ENCODE measurements at regions not wholly inside any gene's neighbourhood (a gene's known extent, or its start where the extent isn't known, plus 50 kb on each side); places are given as distances from the start of the nearest gene placed in this dataset.

GRCh38 chr2:51960281-51960680 lies 928.3 kb upstream of the NRXN1 start:
- Histone ChIP-seq H3K9me3 (ENCODE audit: low read length) (no peaks in the 10 kb centered on the region), H3K36me3 (ENCODE audit: insufficient read depth, low read length) (no peaks in the 10 kb centered on the region), H3K27me3 (ENCODE audit: insufficient read depth, low read length, poor library complexity, severe bottlenecking) (no peaks in the 10 kb centered on the region), H3K4me1 (ENCODE audit: insufficient read depth, low read length) (no peaks in the 10 kb centered on the region), H3K4me3 (ENCODE audit: low read length) (no peak overlapping the region), H3K27ac (ENCODE audit: low read depth, low read length) (no peak overlapping the region)
- H3K27ac Mint-ChIP-seq = no peak overlapping the region
- DNase-seq = no peak
- no peaks in the 10 kb centered on the region for H3K27me3 Mint-ChIP-seq
- ChIA-PET CTCF (no interaction called here), POLR2A (no interaction called here)
- H3K36me3 Mint-ChIP-seq = no peaks in the 10 kb centered on the region
- H3K4me3 Mint-ChIP-seq = no peak overlapping the region
- H3K9me3 Mint-ChIP-seq = peaks cover 0 to 19% (median under 1%) of the 10 kb centered on the region in 5 donors
- H3K4me1 Mint-ChIP-seq = no peaks in the 10 kb centered on the region

GRCh38 chr2:51959696-51960095 lies 927.8 kb upstream of the NRXN1 start:
- CTCF ChIA-PET = no interaction called here
- Mint-ChIP-seq H3K27me3 (no peaks in the 10 kb centered on the region), H3K4me3 (no peak overlapping the region), H3K27ac (no peak overlapping the region), H3K4me1 (no peaks in the 10 kb centered on the region), H3K9me3 (peaks cover 0 to 22% (median 3%) of the 10 kb centered on the region in 5 donors), H3K36me3 (no peaks in the 10 kb centered on the region)
- Histone ChIP-seq H3K27ac (ENCODE audit: low read depth, low read length) (no peak overlapping the region), H3K9me3 (ENCODE audit: low read length) (no peaks in the 10 kb centered on the region), H3K36me3 (ENCODE audit: insufficient read depth, low read length) (no peaks in the 10 kb centered on the region), H3K4me1 (ENCODE audit: insufficient read depth, low read length) (no peaks in the 10 kb centered on the region), H3K4me3 (ENCODE audit: low read length) (no peak overlapping the region), H3K27me3 (ENCODE audit: insufficient read depth, low read length, poor library complexity, severe bottlenecking) (no peaks in the 10 kb centered on the region)
- DNase-seq = no peak
- POLR2A ChIA-PET = no interaction called here

GRCh38 chr2:51953931-51954330 lies 922.0 kb upstream of the NRXN1 start:
- Mint-ChIP-seq H3K27ac (no peak overlapping the region), H3K36me3 (no peaks in the 10 kb centered on the region), H3K9me3 (peaks cover 3 to 24% (median 17%) of the 10 kb centered on the region in 5 donors), H3K4me1 (no peaks in the 10 kb centered on the region), H3K27me3 (no peaks in the 10 kb centered on the region), H3K4me3 (no peak overlapping the region)
- H3K27ac ChIP-seq (ENCODE audit: low read depth, low read length) = no peak overlapping the region
- no peaks in the 10 kb centered on the region for H3K27me3 ChIP-seq (ENCODE audit: insufficient read depth, low read length, poor library complexity, severe bottlenecking)
- no peaks in the 10 kb centered on the region for H3K36me3 ChIP-seq (ENCODE audit: insufficient read depth, low read length)
- H3K9me3 ChIP-seq (ENCODE audit: low read length) = no peaks in the 10 kb centered on the region
- H3K4me3 ChIP-seq (ENCODE audit: low read length) = no peak overlapping the region
- CTCF ChIA-PET = no interaction called here
- POLR2A ChIA-PET = no interaction called here
- no peak for DNase-seq
- H3K4me1 ChIP-seq (ENCODE audit: insufficient read depth, low read length) = no peaks in the 10 kb centered on the region

GRCh38 chr2:51921076-51921475 lies 889.1 kb upstream of the NRXN1 start:
- Mint-ChIP-seq H3K27me3 (peaks cover 0 to 2% of the 10 kb centered on the region in 2 donors), H3K27ac (no peak overlapping the region), H3K9me3 (peaks cover 4 to 17% (median 10%) of the 10 kb centered on the region in 5 donors), H3K36me3 (no peaks in the 10 kb centered on the region), H3K4me3 (no peak overlapping the region), H3K4me1 (no peaks in the 10 kb centered on the region)
- Histone ChIP-seq H3K9me3 (ENCODE audit: low read length) (no peaks in the 10 kb centered on the region), H3K4me3 (ENCODE audit: low read length) (no peak overlapping the region), H3K36me3 (ENCODE audit: insufficient read depth, low read length) (no peaks in the 10 kb centered on the region), H3K27me3 (ENCODE audit: insufficient read depth, low read length, poor library complexity, severe bottlenecking) (no peaks in the 10 kb centered on the region), H3K27ac (ENCODE audit: low read depth, low read length) (no peak overlapping the region), H3K4me1 (ENCODE audit: insufficient read depth, low read length) (no peaks in the 10 kb centered on the region)
- DNase-seq = no peak
- CTCF ChIA-PET = no interaction called here
- POLR2A ChIA-PET = no interaction called here

- no peaks in the 10 kb centered on the region for H3K36me3 ChIP-seq (ENCODE audit: insufficient read depth, low read length)
- H3K36me3 Mint-ChIP-seq = no peaks in the 10 kb centered on the region
- H3K27ac Mint-ChIP-seq = no peak overlapping the region
- no peak overlapping the region for H3K27ac ChIP-seq (ENCODE audit: low read depth, low read length)
- H3K4me3 Mint-ChIP-seq = no peak overlapping the region
- CTCF ChIA-PET = no interaction called here
- H3K4me3 ChIP-seq (ENCODE audit: low read length) = no peak overlapping the region
- peaks cover 0 to under 1% of the 10 kb centered on the region in 2 donors for H3K27me3 Mint-ChIP-seq
- no peaks in the 10 kb centered on the region for H3K4me1 ChIP-seq (ENCODE audit: insufficient read depth, low read length)
- no peak for DNase-seq
- POLR2A ChIA-PET = no interaction called here
- H3K27me3 ChIP-seq (ENCODE audit: insufficient read depth, low read length, poor library complexity, severe bottlenecking) = no peaks in the 10 kb centered on the region
- no peaks in the 10 kb centered on the region for H3K4me1 Mint-ChIP-seq
- H3K9me3 ChIP-seq (ENCODE audit: low read length) = no peaks in the 10 kb centered on the region
- peaks cover 4 to 15% (median 12%) of the 10 kb centered on the region in 5 donors for H3K9me3 Mint-ChIP-seq
Observed at GRCh38 chr2:51920509-51920908, 888.6 kb upstream of the NRXN1 start.

GRCh38 chr2:51919395-51919794 lies 887.5 kb upstream of the NRXN1 start:
- H3K4me3 ChIP-seq (ENCODE audit: low read length) = no peak overlapping the region
- no peak overlapping the region for H3K27ac ChIP-seq (ENCODE audit: low read depth, low read length)
- H3K4me1 ChIP-seq (ENCODE audit: insufficient read depth, low read length) = no peaks in the 10 kb centered on the region
- H3K9me3 Mint-ChIP-seq = peaks cover 4 to 19% (median 11%) of the 10 kb centered on the region in 5 donors
- H3K36me3 Mint-ChIP-seq = no peaks in the 10 kb centered on the region
- no peaks in the 10 kb centered on the region for H3K36me3 ChIP-seq (ENCODE audit: insufficient read depth, low read length)
- ChIA-PET CTCF (no interaction called here), POLR2A (no interaction called here)
- no peak overlapping the region for H3K27ac Mint-ChIP-seq
- no peaks in the 10 kb centered on the region for H3K27me3 Mint-ChIP-seq
- H3K4me1 Mint-ChIP-seq = no peaks in the 10 kb centered on the region
- H3K9me3 ChIP-seq (ENCODE audit: low read length) = no peaks in the 10 kb centered on the region
- H3K4me3 Mint-ChIP-seq = no peak overlapping the region
- H3K27me3 ChIP-seq (ENCODE audit: insufficient read depth, low read length, poor library complexity, severe bottlenecking) = no peaks in the 10 kb centered on the region
- DNase-seq = no peak

- no peak overlapping the region for H3K27ac ChIP-seq (ENCODE audit: low read depth, low read length)
- H3K27me3 ChIP-seq (ENCODE audit: insufficient read depth, low read length, poor library complexity, severe bottlenecking) = no peaks in the 10 kb centered on the region
- DNase-seq = no peak
- no peaks in the 10 kb centered on the region for H3K4me1 ChIP-seq (ENCODE audit: insufficient read depth, low read length)
- H3K27ac Mint-ChIP-seq = no peak overlapping the region
- peaks cover 4 to 32% (median 17%) of the 10 kb centered on the region in 5 donors for H3K9me3 Mint-ChIP-seq
- no peaks in the 10 kb centered on the region for H3K36me3 ChIP-seq (ENCODE audit: insufficient read depth, low read length)
- H3K36me3 Mint-ChIP-seq = peaks cover 0 to 2% (median 0%) of the 10 kb centered on the region in 3 donors
- POLR2A ChIA-PET = no interaction called here
- H3K4me3 Mint-ChIP-seq = no peak overlapping the region
- CTCF ChIA-PET = no interaction called here
- no peaks in the 10 kb centered on the region for H3K27me3 Mint-ChIP-seq
- no peaks in the 10 kb centered on the region for H3K9me3 ChIP-seq (ENCODE audit: low read length)
- H3K4me3 ChIP-seq (ENCODE audit: low read length) = no peak overlapping the region
- no peaks in the 10 kb centered on the region for H3K4me1 Mint-ChIP-seq
Observed at GRCh38 chr2:51918113-51918512, 886.2 kb upstream of the NRXN1 start.

- Mint-ChIP-seq H3K27me3 (no peaks in the 10 kb centered on the region), H3K9me3 (peaks cover 3 to 43% (median 12%) of the 10 kb centered on the region in 5 donors), H3K27ac (no peak overlapping the region), H3K4me1 (no peaks in the 10 kb centered on the region), H3K4me3 (no peak overlapping the region), H3K36me3 (no peaks in the 10 kb centered on the region)
- H3K9me3 ChIP-seq (ENCODE audit: low read length) = no peaks in the 10 kb centered on the region
- no peaks in the 10 kb centered on the region for H3K4me1 ChIP-seq (ENCODE audit: insufficient read depth, low read length)
- no peaks in the 10 kb centered on the region for H3K27me3 ChIP-seq (ENCODE audit: insufficient read depth, low read length, poor library complexity, severe bottlenecking)
- no peak for DNase-seq
- no peaks in the 10 kb centered on the region for H3K36me3 ChIP-seq (ENCODE audit: insufficient read depth, low read length)
- ChIA-PET POLR2A (no interaction called here), CTCF (no interaction called here)
- H3K4me3 ChIP-seq (ENCODE audit: low read length) = no peak overlapping the region
- no peak overlapping the region for H3K27ac ChIP-seq (ENCODE audit: low read depth, low read length)
Observed at GRCh38 chr2:51903728-51904127, 871.8 kb upstream of the NRXN1 start.

GRCh38 chr2:51899643-51900042 lies 867.7 kb upstream of the NRXN1 start:
- no peak overlapping the region for H3K4me3 Mint-ChIP-seq
- Histone ChIP-seq H3K27me3 (ENCODE audit: insufficient read depth, low read length, poor library complexity, severe bottlenecking) (no peaks in the 10 kb centered on the region), H3K36me3 (ENCODE audit: insufficient read depth, low read length) (no peaks in the 10 kb centered on the region), H3K4me3 (ENCODE audit: low read length) (no peak overlapping the region), H3K27ac (ENCODE audit: low read depth, low read length) (no peak overlapping the region), H3K9me3 (ENCODE audit: low read length) (no peaks in the 10 kb centered on the region), H3K4me1 (ENCODE audit: insufficient read depth, low read length) (no peaks in the 10 kb centered on the region)
- H3K9me3 Mint-ChIP-seq = peaks cover 3 to 26% (median 9%) of the 10 kb centered on the region in 5 donors
- H3K27me3 Mint-ChIP-seq = no peaks in the 10 kb centered on the region
- POLR2A ChIA-PET = no interaction called here
- no peak for DNase-seq
- H3K36me3 Mint-ChIP-seq = no peaks in the 10 kb centered on the region
- CTCF ChIA-PET = no interaction called here
- no peaks in the 10 kb centered on the region for H3K4me1 Mint-ChIP-seq
- no peak overlapping the region for H3K27ac Mint-ChIP-seq

All from CD8-positive, alpha-beta memory T cell (primary cell).